GM10248 (cell line): ENCODE measurements at regions not wholly inside any gene's neighbourhood (a gene's known extent, or its start where the extent isn't known, plus 50 kb on each side); places are given as distances from the start of the nearest gene placed in this dataset.

Source experiments
- CTCF ChIA-PET: fragments of 300-600 bp; sonication (Branson Sonifier 250); formaldehyde crosslinking; extraction: SDS; loops from one replicate; lab custom pipeline; 2021; ENCODE audit warnings: antibody characterized with exemption; lab: Yijun Ruan, JAX
- POLR2A ChIA-PET: fragments of 350-650 bp; sonication (Branson Sonifier 250); formaldehyde crosslinking; extraction: SDS; loops from one replicate; lab custom pipeline; 2020; ENCODE audit warnings: antibody characterized with exemption; lab: Yijun Ruan, JAX
- DNase-seq: peaks from one replicate; pipeline ENCODE4 v3.0.0; 2012; ENCODE audit errors: extremely low spot score
- CTCF ChIP-seq: IDR thresholded peaks from 2 replicates; pipeline ENCODE4 v1.5.1; 2012; ENCODE audit warnings: mild to moderate bottlenecking, low read depth; ENCODE audit errors: extremely low read depth, missing control alignments, control extremely low read depth

- POLR2A ChIA-PET: no interaction called here
- CTCF ChIA-PET: interaction anchor here (0.9 kb wide), 1 partner anchor 11 kb away, joined by 3 read pairs; no protein-coding TSS in a partner anchor
- no peak for TF ChIP-seq CTCF
- no peak for DNase-seq
Observed at GRCh38 chr5:142492781-142493281, 168.0 kb upstream of the SPRY4 start.

- ChIA-PET CTCF (no interaction called here), POLR2A (no interaction called here)
- no peak for DNase-seq
- no peak for TF ChIP-seq CTCF
Observed at GRCh38 chr5:142491679-142492078, 166.9 kb upstream of the SPRY4 start.

- DNase-seq: no peak
- no peak for TF ChIP-seq CTCF
- CTCF ChIA-PET: no interaction called here
- POLR2A ChIA-PET: no interaction called here
Observed at GRCh38 chr5:142491270-142491669, 166.4 kb upstream of the SPRY4 start.

- no peak for DNase-seq
- ChIA-PET CTCF (no interaction called here), POLR2A (no interaction called here)
- TF ChIP-seq CTCF: no peak
Observed at GRCh38 chr5:142486581-142486980, 161.8 kb upstream of the SPRY4 start.

- DNase-seq: no peak
- POLR2A ChIA-PET: no interaction called here
- CTCF ChIA-PET: no interaction called here
- TF ChIP-seq CTCF: no peak
Observed at GRCh38 chr5:142486020-142486419, 161.2 kb upstream of the SPRY4 start.

- POLR2A ChIA-PET: no interaction called here
- CTCF ChIA-PET: no interaction called here
- DNase-seq: no peak
- no peak for TF ChIP-seq CTCF
Observed at GRCh38 chr5:142484821-142485387, 160.1 kb upstream of the SPRY4 start.

- no peak for TF ChIP-seq CTCF
- CTCF ChIA-PET: interaction anchor here (1.3 kb wide), 1 partner anchor 11 kb away, joined by 3 read pairs; no protein-coding TSS in a partner anchor
- DNase-seq: no peak
- POLR2A ChIA-PET: no interaction called here
Observed at GRCh38 chr5:142482207-142482606, 157.4 kb upstream of the SPRY4 start.
